ENCODE measurements at regions not wholly inside any gene's neighbourhood (a gene's known extent, or its start where the extent isn't known, plus 50 kb on each side); places are given as distances from the start of the nearest gene placed in this dataset.

DNA sequence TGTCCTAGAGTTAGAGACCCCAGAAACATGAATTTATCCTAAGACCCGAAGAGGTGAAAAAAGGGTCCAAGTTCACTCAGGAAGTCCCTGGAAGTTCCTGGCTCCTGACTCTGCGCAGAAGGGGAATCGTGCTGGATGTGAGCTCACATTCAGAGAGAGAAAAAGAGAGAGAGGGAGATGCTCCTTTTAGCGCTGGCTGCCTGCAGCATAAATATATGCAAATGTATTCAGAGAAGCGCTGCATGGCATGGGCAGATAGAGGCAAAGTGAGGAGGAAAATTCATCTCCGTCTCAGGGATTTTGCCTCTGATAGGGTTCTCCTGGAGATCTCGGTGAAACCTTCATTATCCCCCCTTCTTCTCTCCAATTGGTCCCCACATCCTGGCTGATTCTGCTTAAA lies 517.2 kb downstream of the MN1 start:
- TF ChIP-seq, protein P1, sequence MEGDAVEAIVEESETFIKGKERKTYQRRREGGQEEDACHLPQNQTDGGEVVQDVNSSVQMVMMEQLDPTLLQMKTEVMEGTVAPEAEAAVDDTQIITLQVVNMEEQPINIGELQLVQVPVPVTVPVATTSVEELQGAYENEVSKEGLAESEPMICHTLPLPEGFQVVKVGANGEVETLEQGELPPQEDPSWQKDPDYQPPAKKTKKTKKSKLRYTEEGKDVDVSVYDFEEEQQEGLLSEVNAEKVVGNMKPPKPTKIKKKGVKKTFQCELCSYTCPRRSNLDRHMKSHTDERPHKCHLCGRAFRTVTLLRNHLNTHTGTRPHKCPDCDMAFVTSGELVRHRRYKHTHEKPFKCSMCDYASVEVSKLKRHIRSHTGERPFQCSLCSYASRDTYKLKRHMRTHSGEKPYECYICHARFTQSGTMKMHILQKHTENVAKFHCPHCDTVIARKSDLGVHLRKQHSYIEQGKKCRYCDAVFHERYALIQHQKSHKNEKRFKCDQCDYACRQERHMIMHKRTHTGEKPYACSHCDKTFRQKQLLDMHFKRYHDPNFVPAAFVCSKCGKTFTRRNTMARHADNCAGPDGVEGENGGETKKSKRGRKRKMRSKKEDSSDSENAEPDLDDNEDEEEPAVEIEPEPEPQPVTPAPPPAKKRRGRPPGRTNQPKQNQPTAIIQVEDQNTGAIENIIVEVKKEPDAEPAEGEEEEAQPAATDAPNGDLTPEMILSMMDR (IDR thresholded peaks at IDR 0.05; ENCODE audit: insufficient read depth, low read length, poor library complexity, severe bottlenecking), result no peak
- Histone ChIP-seq H3K4me3 (replicated peaks; ENCODE audit: low read depth, low read length) (no peak overlapping the region), H3K36me3 (ENCODE audit: control insufficient read depth, insufficient read depth, low read length) (no peaks in the 10 kb centered on the region), H3K27me3 (replicated peaks; ENCODE audit: control insufficient read depth, insufficient read depth, low read length) (no peaks in the 10 kb centered on the region)
- DNase-seq (ENCODE audit: extremely low read depth, insufficient read length), result no peak

DNA sequence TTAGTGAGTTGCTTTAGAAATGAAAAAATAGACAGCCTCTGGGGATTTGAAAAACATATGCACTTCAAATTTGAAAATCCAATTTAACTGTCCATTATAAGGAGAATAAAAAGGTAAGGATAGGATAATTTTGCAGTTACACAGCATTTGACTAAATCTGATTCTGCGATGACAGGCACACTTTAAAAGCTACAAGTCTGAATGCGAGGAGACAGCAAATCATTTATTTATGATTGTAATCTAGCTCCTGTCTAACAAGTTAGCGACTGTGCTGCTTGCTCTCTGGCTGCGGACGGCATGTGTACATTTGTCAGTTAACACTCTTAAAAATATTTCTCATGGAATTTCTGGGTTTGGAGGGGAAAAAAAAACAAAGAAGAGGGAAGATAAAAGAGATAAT lies 514.8 kb downstream of the MN1 start:
- no peaks in the 10 kb centered on the region for H3K36me3 ChIP-seq (ENCODE audit: control insufficient read depth, insufficient read depth, low read length)
- H3K4me3 ChIP-seq (replicated peaks; ENCODE audit: low read depth, low read length), result no peak overlapping the region
- TF ChIP-seq, protein P1 (IDR thresholded peaks at IDR 0.05; ENCODE audit: insufficient read depth, low read length, poor library complexity, severe bottlenecking), result no peak
- no peaks in the 10 kb centered on the region; the same call in 1 of the 2 replicates for H3K27me3 ChIP-seq (replicated peaks; ENCODE audit: control insufficient read depth, insufficient read depth, low read length)
- no peak for DNase-seq (ENCODE audit: extremely low read depth, insufficient read length)

GRCh38 chr22:27292542-27293299 lies 508.8 kb downstream of the MN1 start:
- TF ChIP-seq, protein P1 (IDR thresholded peaks at IDR 0.05; ENCODE audit: insufficient read depth, low read length, poor library complexity, severe bottlenecking), result no peak
- Histone ChIP-seq H3K27me3 (replicated peaks; ENCODE audit: control insufficient read depth, insufficient read depth, low read length) (no peaks in the 10 kb centered on the region; the same call in 1 of the 2 replicates), H3K4me3 (replicated peaks; ENCODE audit: low read depth, low read length) (no peak overlapping the region), H3K36me3 (ENCODE audit: control insufficient read depth, insufficient read depth, low read length) (no peaks in the 10 kb centered on the region)
- no peak for DNase-seq (ENCODE audit: extremely low read depth, insufficient read length)

- Histone ChIP-seq H3K27me3 (replicated peaks; ENCODE audit: control insufficient read depth, insufficient read depth, low read length) (no peaks in the 10 kb centered on the region; the same call in 1 of the 2 replicates), H3K4me3 (replicated peaks; ENCODE audit: low read depth, low read length) (no peak overlapping the region), H3K36me3 (ENCODE audit: control insufficient read depth, insufficient read depth, low read length) (no peaks in the 10 kb centered on the region)
- TF ChIP-seq, protein P1 (IDR thresholded peaks at IDR 0.05; ENCODE audit: insufficient read depth, low read length, poor library complexity, severe bottlenecking), result no peak
- no peak for DNase-seq (ENCODE audit: extremely low read depth, insufficient read length)
These were observed 507.7 kb downstream of the MN1 start for GRCh38 chr22:27293721-27294445.

GRCh38 chr22:27295040-27295439 lies 506.5 kb downstream of the MN1 start:
- DNase-seq (ENCODE audit: extremely low read depth, insufficient read length), result no peak
- TF ChIP-seq, protein P1 (IDR thresholded peaks at IDR 0.05; ENCODE audit: insufficient read depth, low read length, poor library complexity, severe bottlenecking), result no peak
- no peaks in the 10 kb centered on the region; the same call in 1 of the 2 replicates for H3K27me3 ChIP-seq (replicated peaks; ENCODE audit: control insufficient read depth, insufficient read depth, low read length)
- no peaks in the 10 kb centered on the region for H3K36me3 ChIP-seq (ENCODE audit: control insufficient read depth, insufficient read depth, low read length)
- H3K4me3 ChIP-seq (replicated peaks; ENCODE audit: low read depth, low read length), result no peak overlapping the region

Data from GM06990 (cell line).